ENCODE measurements at regions not wholly inside any gene's neighbourhood (a gene's known extent, or its start where the extent isn't known, plus 50 kb on each side); places are given as distances from the start of the nearest gene placed in this dataset.

DNA sequence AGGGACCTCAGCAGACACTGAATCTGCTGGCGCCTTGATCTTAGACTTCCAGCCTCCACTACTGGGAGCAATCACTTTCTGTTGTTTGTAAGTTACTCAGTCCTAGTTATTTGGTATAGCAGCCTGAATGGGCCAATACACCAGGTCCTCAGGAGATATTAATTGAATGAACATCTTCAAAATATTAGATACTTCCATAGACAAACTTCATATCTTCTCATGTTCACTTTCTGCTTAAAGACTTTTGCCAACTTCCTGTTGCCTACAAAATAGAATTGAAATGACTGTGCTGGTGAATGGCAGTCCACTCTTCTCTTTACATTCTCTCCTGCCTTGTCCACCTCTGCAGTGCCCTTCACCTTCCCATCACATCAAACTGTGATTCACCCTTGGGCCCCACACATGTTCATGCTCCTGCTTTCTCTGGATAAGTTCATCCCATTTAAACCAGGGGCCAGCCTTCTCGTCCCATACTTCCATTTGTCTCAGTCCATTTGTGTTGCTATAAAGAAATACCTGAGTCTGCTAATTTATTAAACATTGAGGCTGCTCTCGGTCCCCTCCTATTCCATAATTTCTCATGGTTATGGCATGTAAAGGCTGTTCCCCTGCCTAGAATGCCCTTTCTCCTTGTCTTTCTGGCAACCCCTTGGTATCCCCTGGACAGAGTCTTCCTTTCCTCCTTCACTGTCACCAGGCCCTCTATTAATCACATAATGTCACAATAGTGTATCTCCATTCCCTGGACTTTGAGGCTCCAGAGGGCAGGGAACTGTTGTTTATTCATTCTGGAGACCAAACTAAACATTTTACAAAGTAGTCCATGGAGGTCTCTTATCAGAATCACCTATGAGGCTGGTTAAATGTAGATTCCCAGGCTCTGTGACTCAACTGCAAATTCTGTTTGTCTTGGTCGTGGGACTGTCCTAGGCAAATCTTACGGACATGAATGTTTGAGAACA, 148.3 kb upstream of the TMEM170B start:
- no peaks in the 10 kb centered on the region for H3K27me3 ChIP-seq (ENCODE audit: control insufficient read depth, insufficient read depth, low read length)
- H3K4me1 ChIP-seq (ENCODE audit: control insufficient read depth, insufficient read depth, low read length), result peaks cover 9% of the 10 kb centered on the region
- H3K9me3 ChIP-seq (replicated peaks; ENCODE audit: low read length), result no peaks in the 10 kb centered on the region
- H3K4me2 ChIP-seq (ENCODE audit: low read length), result no peak overlapping the region
- no peaks in the 10 kb centered on the region for H3K36me3 ChIP-seq (ENCODE audit: insufficient read depth, low read length)
- H3K4me3 ChIP-seq (ENCODE audit: low read length), result no peak overlapping the region
- no peak overlapping the region for H3K9ac ChIP-seq (ENCODE audit: low read depth, low read length)

DNA sequence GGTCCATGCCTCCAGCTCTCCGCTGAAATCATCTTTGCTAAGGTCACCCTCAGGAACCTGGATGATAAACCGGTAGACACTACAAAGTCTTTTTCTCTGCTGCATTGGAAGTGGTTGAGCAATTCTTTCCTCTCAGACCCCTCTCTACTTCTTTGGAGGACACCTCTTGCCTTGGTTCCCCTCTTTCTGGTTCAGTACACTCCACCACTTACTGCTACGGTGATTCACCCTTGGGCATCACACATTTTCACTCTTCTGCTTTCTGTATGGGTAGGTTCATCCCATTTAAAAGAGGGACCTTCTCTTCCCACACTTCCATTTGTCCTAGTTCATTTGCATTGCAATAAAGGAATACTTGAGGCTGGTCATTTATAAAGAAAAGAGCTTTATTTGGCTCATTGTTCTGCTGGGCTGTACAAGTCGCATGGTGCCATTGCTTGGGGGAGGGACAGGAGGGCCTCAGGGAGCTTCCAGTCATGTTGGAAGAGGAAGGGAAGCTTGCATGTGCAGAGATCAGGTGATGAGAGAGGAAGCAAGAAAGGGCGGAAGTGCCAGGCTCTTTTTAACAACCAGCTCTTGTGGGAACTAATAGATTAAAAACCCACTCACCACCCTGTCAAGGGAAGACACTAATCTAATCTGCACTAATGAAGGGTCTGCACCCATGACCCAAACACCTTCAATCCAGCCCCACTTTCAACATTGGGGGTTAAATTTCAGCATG, 149.7 kb upstream of the TMEM170B start:
- Histone ChIP-seq H3K4me2 (ENCODE audit: low read length) (no peak overlapping the region), H3K36me3 (ENCODE audit: insufficient read depth, low read length) (no peaks in the 10 kb centered on the region), H3K27me3 (ENCODE audit: control insufficient read depth, insufficient read depth, low read length) (no peaks in the 10 kb centered on the region), H3K4me1 (ENCODE audit: control insufficient read depth, insufficient read depth, low read length) (no peaks in the 10 kb centered on the region), H3K4me3 (ENCODE audit: low read length) (no peak overlapping the region), H3K9me3 (replicated peaks; ENCODE audit: low read length) (no peaks in the 10 kb centered on the region), H3K9ac (ENCODE audit: low read depth, low read length) (no peak overlapping the region)

DNA sequence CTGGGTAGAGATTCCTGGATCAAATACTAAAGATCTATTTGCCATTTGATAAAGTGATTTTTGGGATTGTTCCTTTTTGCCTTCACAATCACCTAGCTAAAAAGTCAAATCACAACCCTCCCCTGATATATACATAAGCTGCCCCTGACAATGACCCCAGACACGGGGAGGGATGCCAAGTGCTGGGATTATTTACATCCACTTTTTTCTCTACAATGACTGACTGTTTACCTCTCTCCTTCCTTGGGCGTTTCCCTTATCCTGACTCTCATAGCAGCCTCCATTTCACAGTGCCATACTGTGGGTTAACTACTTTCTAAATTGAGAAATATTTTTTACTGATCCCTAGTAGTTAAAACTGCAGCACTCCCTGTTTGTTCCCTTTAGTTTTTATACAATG, 150.8 kb upstream of the TMEM170B start:
- Histone ChIP-seq H3K9me3 (replicated peaks; ENCODE audit: low read length) (no peaks in the 10 kb centered on the region), H3K4me1 (ENCODE audit: control insufficient read depth, insufficient read depth, low read length) (no peaks in the 10 kb centered on the region), H3K36me3 (ENCODE audit: insufficient read depth, low read length) (no peaks in the 10 kb centered on the region), H3K9ac (ENCODE audit: low read depth, low read length) (no peak overlapping the region), H3K27me3 (ENCODE audit: control insufficient read depth, insufficient read depth, low read length) (no peaks in the 10 kb centered on the region), H3K4me3 (ENCODE audit: low read length) (no peak overlapping the region), H3K4me2 (ENCODE audit: low read length) (no peak overlapping the region)

DNA sequence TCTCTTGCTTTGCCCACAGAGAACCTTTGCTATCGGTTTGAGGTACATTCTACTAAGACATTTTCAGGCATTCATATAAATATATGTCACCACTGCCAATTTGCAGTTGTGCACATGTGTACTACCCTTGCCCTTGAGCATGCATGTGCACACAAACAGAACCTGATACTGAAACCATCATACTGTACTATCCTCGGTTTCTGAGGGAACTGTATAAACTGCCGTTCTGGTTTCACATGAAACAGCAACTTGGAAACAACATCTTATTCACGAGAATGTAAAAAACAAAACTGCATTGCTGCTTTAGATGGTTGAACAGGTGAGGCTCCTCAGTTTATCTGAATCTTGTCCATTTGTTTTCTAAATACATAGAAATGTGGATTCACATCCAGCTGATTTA, 151.2 kb upstream of the TMEM170B start:
- H3K4me3 ChIP-seq (ENCODE audit: low read length), result no peak overlapping the region
- H3K36me3 ChIP-seq (ENCODE audit: insufficient read depth, low read length), result no peaks in the 10 kb centered on the region
- no peak overlapping the region for H3K9ac ChIP-seq (ENCODE audit: low read depth, low read length)
- H3K9me3 ChIP-seq (replicated peaks; ENCODE audit: low read length), result no peaks in the 10 kb centered on the region
- no peaks in the 10 kb centered on the region for H3K4me1 ChIP-seq (ENCODE audit: control insufficient read depth, insufficient read depth, low read length)
- no peak overlapping the region for H3K4me2 ChIP-seq (ENCODE audit: low read length)
- no peaks in the 10 kb centered on the region for H3K27me3 ChIP-seq (ENCODE audit: control insufficient read depth, insufficient read depth, low read length)

DNA sequence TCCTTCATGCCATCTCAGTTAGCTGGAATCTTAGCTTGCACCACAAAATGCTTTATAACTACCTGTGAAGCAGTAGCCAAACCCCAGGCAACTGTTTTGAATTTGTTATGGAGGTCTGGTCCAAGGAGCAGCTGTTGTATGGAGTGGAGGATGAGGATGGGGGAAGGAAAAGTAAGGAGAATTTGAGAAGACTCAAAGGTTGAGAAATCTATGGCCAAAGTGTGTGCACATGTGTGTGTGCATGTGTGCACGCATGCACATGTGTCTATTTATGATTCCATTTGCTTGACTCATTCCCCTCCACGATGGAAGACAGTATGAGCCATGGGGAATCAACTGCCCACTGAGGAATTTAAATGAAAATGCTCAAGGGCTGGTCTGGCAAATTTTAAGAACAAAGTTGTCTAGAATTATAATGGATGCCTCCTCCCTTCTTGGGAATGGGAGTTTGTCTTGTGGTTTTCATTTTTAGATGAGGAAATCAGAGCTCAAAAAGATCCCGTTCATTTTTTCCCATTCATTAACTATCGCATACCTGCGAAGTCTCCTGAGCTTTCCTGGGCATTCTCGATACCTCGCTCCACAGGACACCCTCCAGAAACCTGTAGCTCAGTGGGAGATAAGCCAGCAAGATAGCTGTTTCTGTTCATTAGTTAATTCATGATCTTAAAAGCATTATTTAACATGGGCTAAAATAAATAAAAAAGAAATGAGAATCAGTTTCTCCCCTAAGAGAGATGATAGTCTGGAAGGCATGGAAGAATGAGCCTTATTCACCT, 152.3 kb upstream of the NEDD9 start:
- H3K36me3 ChIP-seq (ENCODE audit: insufficient read depth, low read length), result no peaks in the 10 kb centered on the region
- no peaks in the 10 kb centered on the region for H3K4me1 ChIP-seq (ENCODE audit: control insufficient read depth, insufficient read depth, low read length)
- H3K27me3 ChIP-seq (ENCODE audit: control insufficient read depth, insufficient read depth, low read length), result no peaks in the 10 kb centered on the region
- no peaks in the 10 kb centered on the region for H3K9me3 ChIP-seq (replicated peaks; ENCODE audit: low read length)
- H3K4me2 ChIP-seq (ENCODE audit: low read length), result no peak overlapping the region
- H3K9ac ChIP-seq (ENCODE audit: low read depth, low read length), result no peak overlapping the region
- no peak overlapping the region for H3K4me3 ChIP-seq (ENCODE audit: low read length)

DNA sequence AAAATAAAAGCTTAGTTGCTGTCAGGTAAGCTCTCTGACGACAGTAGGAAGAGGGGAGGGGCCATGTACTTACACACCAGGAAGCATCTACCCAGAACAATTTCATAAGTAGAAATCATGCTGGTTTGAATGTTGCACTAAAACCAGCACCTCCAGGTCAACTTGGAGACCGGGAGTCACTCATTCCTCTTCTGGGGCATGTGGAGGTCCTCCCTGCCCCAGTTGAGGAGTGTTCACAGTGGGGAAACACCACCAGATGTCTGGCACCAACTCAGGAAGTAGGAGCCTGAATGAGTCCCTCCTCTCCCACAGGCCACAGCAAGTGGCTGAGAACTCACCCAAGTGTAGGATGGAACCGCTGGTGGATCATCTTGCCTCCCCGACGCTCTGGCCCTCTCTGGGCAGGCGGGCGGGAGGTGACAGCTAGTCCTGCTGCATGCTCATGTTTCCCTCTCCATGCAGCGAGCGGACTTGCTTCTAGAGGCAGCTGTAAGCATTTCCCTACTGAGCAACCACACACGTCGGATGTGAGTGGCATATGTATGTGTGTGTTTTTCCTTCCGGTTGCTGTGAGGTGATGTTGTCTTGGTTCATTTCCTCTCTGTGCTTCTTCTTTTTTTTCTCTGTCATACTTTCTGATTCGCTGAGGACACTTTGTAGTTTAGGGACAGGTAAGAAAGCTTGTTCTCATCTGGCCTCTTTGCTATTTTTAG, 149.5 kb upstream of the NEDD9 start:
- Histone ChIP-seq H3K4me1 (ENCODE audit: control insufficient read depth, insufficient read depth, low read length) (no peaks in the 10 kb centered on the region), H3K4me3 (ENCODE audit: low read length) (no peak overlapping the region)

DNA sequence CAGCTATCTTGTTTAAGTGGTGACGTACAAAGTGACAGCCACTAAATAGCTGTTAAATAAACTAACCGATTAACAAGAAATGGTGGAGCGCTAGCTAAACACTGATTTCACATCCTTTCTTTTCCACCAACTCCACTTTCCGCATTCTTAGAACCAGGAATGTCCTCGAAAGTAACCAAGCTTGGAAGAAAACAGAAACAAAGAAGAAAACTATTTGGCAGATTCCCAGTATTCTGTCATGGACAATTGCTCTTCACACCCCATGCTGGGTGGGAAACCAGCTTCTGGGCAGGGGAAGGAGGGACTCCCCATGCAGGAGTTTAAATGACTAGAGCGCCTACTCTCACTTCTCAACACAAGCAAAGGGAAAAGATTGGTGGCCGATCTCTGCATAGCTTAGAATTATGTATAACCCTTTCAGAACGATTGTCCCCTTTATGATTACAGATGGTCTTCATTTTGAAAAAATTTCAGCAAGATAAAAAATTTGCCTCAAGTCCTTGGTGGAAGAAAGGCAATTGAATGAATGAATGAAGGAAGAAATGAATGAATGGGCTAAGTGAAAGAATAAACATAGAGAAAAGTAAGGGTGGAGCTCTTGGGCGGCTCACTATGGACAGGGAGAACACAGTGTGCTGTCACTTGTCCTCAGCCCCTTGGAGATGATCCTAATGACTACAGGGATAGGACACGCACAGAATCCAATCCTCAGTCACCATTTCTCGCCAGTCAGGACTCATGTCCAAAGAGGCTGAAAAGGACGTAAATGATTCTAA, 148.7 kb upstream of the NEDD9 start:
- Histone ChIP-seq H3K27me3 (ENCODE audit: control insufficient read depth, insufficient read depth, low read length) (no peaks in the 10 kb centered on the region), H3K4me1 (ENCODE audit: control insufficient read depth, insufficient read depth, low read length) (no peaks in the 10 kb centered on the region), H3K9me3 (replicated peaks; ENCODE audit: low read length) (no peaks in the 10 kb centered on the region), H3K4me2 (ENCODE audit: low read length) (no peak overlapping the region), H3K9ac (ENCODE audit: low read depth, low read length) (no peak overlapping the region), H3K4me3 (ENCODE audit: low read length) (no peak overlapping the region), H3K36me3 (ENCODE audit: insufficient read depth, low read length) (no peaks in the 10 kb centered on the region)

More for the DNA sequence above, 149.5 kb upstream of the NEDD9 start:
- Histone ChIP-seq H3K27me3 (ENCODE audit: control insufficient read depth, insufficient read depth, low read length) (no peaks in the 10 kb centered on the region), H3K9me3 (replicated peaks; ENCODE audit: low read length) (no peaks in the 10 kb centered on the region), H3K4me2 (ENCODE audit: low read length) (no peak overlapping the region), H3K9ac (ENCODE audit: low read depth, low read length) (no peak overlapping the region), H3K36me3 (ENCODE audit: insufficient read depth, low read length) (no peaks in the 10 kb centered on the region)

DNA sequence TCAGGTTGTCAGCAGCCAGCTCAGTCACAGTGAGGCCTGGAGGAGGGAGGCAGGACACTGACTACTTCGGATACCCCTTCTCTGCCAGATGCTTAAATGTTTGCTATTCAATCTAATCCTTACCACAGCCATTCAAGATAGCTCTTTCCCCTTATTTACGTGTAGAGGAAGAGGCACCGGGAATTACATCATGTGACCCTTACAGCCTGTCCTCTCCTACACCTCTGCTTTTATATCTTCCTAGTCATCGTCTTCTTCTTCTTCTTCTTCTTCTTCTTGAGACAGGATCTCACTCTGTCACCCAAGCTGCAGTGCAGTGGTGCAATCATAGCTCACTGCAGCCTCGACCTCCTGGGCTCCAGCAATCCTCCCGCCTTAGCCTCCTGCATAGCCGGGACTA, 148.1 kb upstream of the NEDD9 start:
- H3K36me3 ChIP-seq (ENCODE audit: insufficient read depth, low read length), result no peaks in the 10 kb centered on the region
- H3K9me3 ChIP-seq (replicated peaks; ENCODE audit: low read length), result no peaks in the 10 kb centered on the region
- no peak overlapping the region for H3K9ac ChIP-seq (ENCODE audit: low read depth, low read length)
- no peak overlapping the region for H3K4me2 ChIP-seq (ENCODE audit: low read length)
- no peaks in the 10 kb centered on the region for H3K27me3 ChIP-seq (ENCODE audit: control insufficient read depth, insufficient read depth, low read length)
- H3K4me3 ChIP-seq (ENCODE audit: low read length), result no peak overlapping the region
- no peaks in the 10 kb centered on the region for H3K4me1 ChIP-seq (ENCODE audit: control insufficient read depth, insufficient read depth, low read length)

DNA sequence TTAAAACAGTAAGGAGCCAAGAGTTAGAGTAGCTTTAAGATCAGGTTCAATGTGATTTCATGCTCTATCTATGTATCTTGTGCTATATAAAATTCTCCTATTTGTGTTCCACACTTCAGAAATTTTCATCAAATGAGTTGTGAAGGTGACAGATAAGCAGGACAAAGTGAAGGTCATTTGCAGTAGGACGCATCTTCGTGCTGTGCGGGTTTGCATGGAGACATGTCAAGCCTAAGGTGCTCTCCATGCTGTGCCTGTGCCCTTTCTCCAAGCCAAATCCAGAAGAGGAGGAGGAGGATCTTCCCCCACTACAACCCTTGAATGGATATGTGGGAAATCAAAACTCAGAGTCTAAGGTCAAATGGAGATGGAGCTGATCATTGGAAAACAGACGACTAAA, 147.3 kb upstream of the NEDD9 start:
- Histone ChIP-seq H3K9ac (ENCODE audit: low read depth, low read length) (no peak overlapping the region), H3K4me3 (ENCODE audit: low read length) (no peak overlapping the region), H3K9me3 (replicated peaks; ENCODE audit: low read length) (no peaks in the 10 kb centered on the region), H3K27me3 (ENCODE audit: control insufficient read depth, insufficient read depth, low read length) (no peaks in the 10 kb centered on the region), H3K36me3 (ENCODE audit: insufficient read depth, low read length) (no peaks in the 10 kb centered on the region), H3K4me2 (ENCODE audit: low read length) (no peak overlapping the region), H3K4me1 (ENCODE audit: control insufficient read depth, insufficient read depth, low read length) (no peaks in the 10 kb centered on the region)

DNA sequence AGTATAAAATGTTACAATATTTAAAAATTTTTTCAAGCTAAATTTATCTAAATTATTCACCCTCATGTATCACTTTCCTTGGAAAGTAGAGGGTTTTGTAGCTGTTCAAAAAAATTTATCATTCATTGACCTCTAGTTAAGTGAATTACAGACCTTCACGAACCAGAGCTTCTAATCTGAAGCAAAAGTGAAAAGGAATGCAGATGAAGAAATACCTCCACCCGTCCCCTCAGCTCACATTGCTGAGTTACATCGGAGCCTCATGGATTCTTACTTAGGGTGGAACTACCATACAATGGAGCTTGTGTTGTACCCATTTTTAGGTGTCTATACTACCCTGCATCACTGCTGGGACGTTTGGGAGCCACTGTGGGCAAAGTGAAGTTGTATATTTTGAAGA, 146.2 kb upstream of the NEDD9 start:
- Histone ChIP-seq H3K9me3 (replicated peaks; ENCODE audit: low read length) (no peaks in the 10 kb centered on the region), H3K36me3 (ENCODE audit: insufficient read depth, low read length) (no peaks in the 10 kb centered on the region), H3K9ac (ENCODE audit: low read depth, low read length) (no peak overlapping the region), H3K4me3 (ENCODE audit: low read length) (no peak overlapping the region), H3K27me3 (ENCODE audit: control insufficient read depth, insufficient read depth, low read length) (no peaks in the 10 kb centered on the region), H3K4me1 (ENCODE audit: control insufficient read depth, insufficient read depth, low read length) (no peaks in the 10 kb centered on the region), H3K4me2 (ENCODE audit: low read length) (no peak overlapping the region)
